NCI-H510A (cell line): ENCODE measurements at regions not wholly inside any gene's neighbourhood (a gene's known extent, or its start where the extent isn't known, plus 50 kb on each side); places are given as distances from the start of the nearest gene placed in this dataset.
"Not testable (repeated sequence)": the region's sequence is repeated elsewhere in the genome, so short reads cannot be mapped to it uniquely, and the experiment has no call there.

Experiments
- DNase-seq: peaks from one replicate; lab custom pipeline; 2025; lab: John Stamatoyannopoulos, UW

- DNase-seq, result no peak
Observed at GRCh38 chr12:97616946-97617345, 154.3 kb downstream of the RMST start.

- no peak for DNase-seq
Observed at GRCh38 chr12:97628962-97629361, 166.4 kb downstream of the RMST start.

- no peak for DNase-seq
Observed at GRCh38 chr12:97629382-97629781, 166.8 kb downstream of the RMST start.

GRCh38 chr12:97630356-97630755, 167.8 kb downstream of the RMST start:
- no peak for DNase-seq

- no peak for DNase-seq
Observed at GRCh38 chr12:97630875-97631274, 168.3 kb downstream of the RMST start.

GRCh38 chr12:97637770-97638169, 175.2 kb downstream of the RMST start:
- no peak for DNase-seq

GRCh38 chr12:97638739-97639138, 176.1 kb downstream of the RMST start:
- DNase-seq, result no peak

- DNase-seq, result no peak
Observed at GRCh38 chr12:97639702-97640101, 177.1 kb downstream of the RMST start.

GRCh38 chr12:97640826-97641225, 178.2 kb downstream of the RMST start:
- DNase-seq, result no peak

- DNase-seq, result no peak
Observed at GRCh38 chr12:97642911-97643310, 180.3 kb downstream of the RMST start.

GRCh38 chr12:97643924-97644323, 181.3 kb downstream of the RMST start:
- DNase-seq, result no peak

- no peak for DNase-seq
Observed at GRCh38 chr12:97645726-97646125, 183.1 kb downstream of the RMST start.

GRCh38 chr12:97647142-97647541, 184.5 kb downstream of the RMST start:
- DNase-seq, result no peak

GRCh38 chr12:97650242-97650641, 187.6 kb downstream of the RMST start:
- no peak for DNase-seq

GRCh38 chr12:97656548-97656947, 193.9 kb downstream of the RMST start:
- not testable (repeated sequence) for DNase-seq

GRCh38 chr12:97659117-97659880, 196.7 kb downstream of the RMST start:
- no peak for DNase-seq

- DNase-seq, result no peak
Observed at GRCh38 chr12:97666263-97666662, 203.7 kb downstream of the RMST start.

GRCh38 chr12:97672870-97673269, 210.3 kb downstream of the RMST start:
- DNase-seq, result no peak

- no peak for DNase-seq
Observed at GRCh38 chr12:97680751-97681150, 218.1 kb downstream of the RMST start.

- no peak for DNase-seq
Observed at GRCh38 chr12:97681612-97682504, 219.3 kb downstream of the RMST start.

- DNase-seq, result no peak
Observed at GRCh38 chr12:97685360-97685759, 222.8 kb downstream of the RMST start.

GRCh38 chr12:97701901-97702300, 239.3 kb downstream of the RMST start:
- no peak for DNase-seq

GRCh38 chr12:97711392-97711791, 248.8 kb downstream of the RMST start:
- DNase-seq, result no peak
